ENCODE measurements at regions not wholly inside any gene's neighbourhood (a gene's known extent, or its start where the extent isn't known, plus 50 kb on each side); places are given as distances from the start of the nearest gene placed in this dataset.

DNA sequence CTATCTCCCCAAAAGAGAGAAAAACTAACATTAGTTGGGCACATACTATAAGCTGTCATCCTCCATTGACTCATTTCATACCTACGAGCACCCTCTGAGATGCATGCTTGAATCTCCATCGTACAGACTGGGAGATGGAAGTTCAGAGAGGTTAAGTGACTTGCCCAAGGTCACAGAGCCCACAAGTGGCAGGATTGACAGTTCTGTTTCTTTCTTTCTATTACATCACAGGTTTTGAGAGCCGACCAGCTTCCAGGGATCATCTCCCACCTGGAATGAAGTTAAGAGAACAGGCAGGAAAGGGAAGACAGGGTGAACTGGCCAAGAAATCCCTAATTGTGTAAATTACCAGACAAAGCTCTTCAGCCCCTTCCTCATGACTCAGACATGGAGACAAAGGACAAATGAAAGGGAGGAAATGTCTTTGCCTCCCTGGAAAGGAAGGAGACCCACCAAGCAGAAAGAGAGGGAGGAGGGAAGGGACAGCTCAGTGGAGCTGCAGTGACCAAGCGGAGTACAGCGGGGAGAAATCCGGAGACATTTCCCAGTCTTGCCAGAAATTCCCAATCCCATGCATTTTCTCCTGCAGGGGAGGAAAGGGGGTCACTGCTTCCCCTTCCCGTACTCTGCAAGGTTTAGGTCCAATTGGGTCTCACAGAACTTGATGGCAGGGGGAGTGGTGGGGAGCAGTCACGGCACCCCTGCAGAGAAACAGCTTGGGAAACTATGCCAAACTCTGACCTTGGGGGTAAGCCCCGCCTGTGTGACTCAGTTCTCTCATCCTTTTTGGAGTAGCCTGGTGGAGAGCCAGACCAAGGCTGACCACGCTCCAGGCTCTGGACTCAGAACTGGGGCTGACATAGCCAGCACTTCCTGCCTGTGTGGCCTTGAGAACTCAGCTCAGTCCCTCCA, 154.3 kb downstream of the ANKRD60 start:
- Histone ChIP-seq H3K27ac (no peak overlapping the region), H3K4me3 (no peak overlapping the region), H3K9me3 (no peaks in the 10 kb centered on the region), H3K4me1 (no peaks in the 10 kb centered on the region), H3K36me3 (no peaks in the 10 kb centered on the region), H3K27me3 (no peaks in the 10 kb centered on the region), H3K9ac (ENCODE audit: low read depth in 2 of 2, low read length in 2 of 2) (no peak overlapping the region)
- intact Hi-C loops (cut with DNase I), result no loop called here
- TF ChIP-seq, protein P1, sequence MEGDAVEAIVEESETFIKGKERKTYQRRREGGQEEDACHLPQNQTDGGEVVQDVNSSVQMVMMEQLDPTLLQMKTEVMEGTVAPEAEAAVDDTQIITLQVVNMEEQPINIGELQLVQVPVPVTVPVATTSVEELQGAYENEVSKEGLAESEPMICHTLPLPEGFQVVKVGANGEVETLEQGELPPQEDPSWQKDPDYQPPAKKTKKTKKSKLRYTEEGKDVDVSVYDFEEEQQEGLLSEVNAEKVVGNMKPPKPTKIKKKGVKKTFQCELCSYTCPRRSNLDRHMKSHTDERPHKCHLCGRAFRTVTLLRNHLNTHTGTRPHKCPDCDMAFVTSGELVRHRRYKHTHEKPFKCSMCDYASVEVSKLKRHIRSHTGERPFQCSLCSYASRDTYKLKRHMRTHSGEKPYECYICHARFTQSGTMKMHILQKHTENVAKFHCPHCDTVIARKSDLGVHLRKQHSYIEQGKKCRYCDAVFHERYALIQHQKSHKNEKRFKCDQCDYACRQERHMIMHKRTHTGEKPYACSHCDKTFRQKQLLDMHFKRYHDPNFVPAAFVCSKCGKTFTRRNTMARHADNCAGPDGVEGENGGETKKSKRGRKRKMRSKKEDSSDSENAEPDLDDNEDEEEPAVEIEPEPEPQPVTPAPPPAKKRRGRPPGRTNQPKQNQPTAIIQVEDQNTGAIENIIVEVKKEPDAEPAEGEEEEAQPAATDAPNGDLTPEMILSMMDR (IDR thresholded peaks at IDR 0.05), result no peak
- DNase-seq, result peak; percentile 26

DNA sequence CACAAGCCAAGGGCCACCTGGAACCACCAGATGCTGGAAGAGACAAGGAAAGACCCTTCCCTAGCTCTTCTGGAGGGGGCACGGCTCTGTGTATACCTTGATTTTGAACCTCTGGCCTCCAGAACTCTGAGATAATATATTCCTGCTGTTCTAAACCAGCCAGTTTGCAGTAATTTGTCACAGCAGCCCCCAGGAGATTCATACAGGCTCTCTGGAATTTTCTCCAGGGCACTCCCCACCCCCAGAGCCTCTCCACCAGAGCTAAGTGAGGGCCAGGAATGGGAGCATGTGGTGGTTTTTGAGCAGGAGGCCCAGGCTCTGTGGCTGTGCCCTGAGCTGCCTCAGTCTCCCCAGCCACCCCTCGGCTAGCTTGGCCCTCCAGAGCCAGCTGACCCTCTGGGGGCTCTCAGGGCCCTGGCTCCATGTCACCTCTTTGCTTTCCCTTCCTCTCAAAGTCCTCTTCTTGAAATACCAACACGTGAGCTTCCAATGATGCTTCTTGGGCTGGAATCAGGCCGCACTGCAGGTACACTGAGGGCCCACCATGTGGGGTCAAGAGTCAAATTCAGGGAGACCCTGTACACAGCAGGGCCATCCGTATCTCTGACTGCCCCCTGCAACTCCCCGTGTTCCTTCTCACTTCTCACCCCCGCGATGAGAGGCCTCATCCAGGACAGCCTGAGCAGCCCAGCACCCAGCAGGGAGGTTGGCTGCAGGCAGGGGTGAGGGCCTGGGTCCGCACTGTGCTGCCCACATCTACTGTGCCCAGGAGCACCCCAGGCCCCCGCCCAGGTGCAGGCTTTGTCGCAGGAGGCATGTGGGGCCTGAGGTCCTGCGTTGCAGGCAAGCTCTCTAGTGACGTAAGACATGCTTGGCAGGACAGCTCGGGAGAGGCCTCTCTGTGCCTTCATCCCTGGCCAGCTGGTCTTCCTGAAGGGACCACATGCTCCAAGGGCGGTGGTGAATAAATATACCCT, 155.5 kb downstream of the ANKRD60 start:
- DNase-seq, result peak; percentile 15
- H3K36me3 ChIP-seq, result no peaks in the 10 kb centered on the region
- no peak overlapping the region for H3K9ac ChIP-seq (ENCODE audit: low read depth in 2 of 2, low read length in 2 of 2)
- intact Hi-C loops (cut with DNase I), result no loop called here
- no peak overlapping the region for H3K4me3 ChIP-seq
- H3K9me3 ChIP-seq, result no peaks in the 10 kb centered on the region
- no peak overlapping the region for H3K27ac ChIP-seq
- TF ChIP-seq, protein P1 (IDR thresholded peaks at IDR 0.05), result no peak
- H3K4me1 ChIP-seq, result no peaks in the 10 kb centered on the region
- no peaks in the 10 kb centered on the region for H3K27me3 ChIP-seq

DNA sequence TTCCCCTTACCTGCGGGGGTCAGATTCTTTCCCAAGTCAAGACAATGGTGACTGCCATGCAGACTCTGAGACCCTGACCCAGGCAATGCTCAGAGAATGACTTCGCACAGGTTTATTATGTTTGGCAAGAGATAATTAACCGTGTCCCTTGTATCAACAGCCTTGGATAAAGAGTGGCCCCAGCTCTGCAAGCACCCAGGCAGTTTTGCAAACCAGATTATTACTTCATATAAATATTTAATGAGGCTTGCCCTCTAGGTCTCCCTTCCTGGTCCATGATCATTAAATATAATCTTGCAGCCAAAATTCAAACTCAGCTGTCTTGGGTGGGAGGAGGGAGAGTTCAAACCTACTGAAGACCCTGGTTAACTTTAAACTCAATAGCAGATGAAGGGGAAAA, 156.5 kb downstream of the ANKRD60 start:
- DNase-seq, result peak; percentile 11
- Histone ChIP-seq H3K27ac (no peak overlapping the region), H3K36me3 (no peaks in the 10 kb centered on the region), H3K27me3 (no peaks in the 10 kb centered on the region), H3K4me3 (no peak overlapping the region), H3K9ac (ENCODE audit: low read depth in 2 of 2, low read length in 2 of 2) (no peak overlapping the region), H3K4me1 (no peaks in the 10 kb centered on the region), H3K9me3 (no peaks in the 10 kb centered on the region)
- intact Hi-C loops (cut with DNase I), result no loop called here
- TF ChIP-seq, protein P1 (IDR thresholded peaks at IDR 0.05), result no peak

DNA sequence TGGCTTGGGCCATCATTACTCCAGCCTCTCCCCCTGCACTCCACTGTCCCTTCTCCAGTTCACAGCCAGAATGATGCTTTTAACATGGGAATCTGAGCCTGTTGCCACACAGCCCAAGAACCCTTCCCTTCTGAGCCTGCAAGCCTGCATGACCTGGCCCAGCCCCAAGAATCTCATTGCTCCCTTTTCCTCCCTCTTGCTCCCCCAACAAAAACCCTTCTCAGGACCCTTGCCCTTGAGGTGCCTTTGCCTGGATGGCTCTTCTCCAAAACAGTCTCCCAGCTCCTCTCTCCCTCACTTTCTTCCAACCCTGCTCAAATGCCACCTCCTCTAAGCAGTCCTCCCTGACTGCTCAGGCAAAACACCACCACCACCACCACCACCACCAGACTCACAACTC, 157.2 kb downstream of the ANKRD60 start:
- TF ChIP-seq, protein P1 (IDR thresholded peaks at IDR 0.05), result no peak
- intact Hi-C loops (cut with DNase I), result no loop called here
- DNase-seq, result peak; percentile 6

DNA sequence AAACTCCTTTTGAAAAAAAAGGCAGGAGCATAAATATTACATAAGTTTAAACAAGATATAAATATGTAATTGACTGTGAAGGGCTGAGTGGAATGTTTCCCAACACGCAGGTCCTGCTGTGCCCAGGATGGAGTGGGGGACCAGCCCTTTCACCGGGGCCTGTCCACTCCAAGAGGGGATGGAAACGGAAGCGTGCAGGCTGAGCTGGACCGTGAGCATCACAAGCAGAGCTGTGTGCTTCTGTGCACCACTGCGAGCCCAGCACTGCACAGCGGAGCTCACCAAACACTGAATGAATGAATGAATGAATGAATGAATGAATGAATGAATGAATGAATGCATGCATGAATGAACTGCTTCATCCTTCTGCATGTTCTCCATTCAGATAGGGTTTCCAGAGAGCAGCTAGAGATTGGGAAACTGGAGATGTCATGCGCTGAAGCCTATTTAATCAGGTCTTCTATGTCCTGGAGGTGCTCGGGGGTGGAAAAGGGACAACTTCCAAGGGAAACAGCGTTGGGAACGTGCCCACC, 157.7 kb downstream of the ANKRD60 start:
- H3K36me3 ChIP-seq, result no peaks in the 10 kb centered on the region
- H3K27ac ChIP-seq, result no peak overlapping the region
- TF ChIP-seq, protein P1 (IDR thresholded peaks at IDR 0.05), result no peak
- H3K9ac ChIP-seq (ENCODE audit: low read depth in 2 of 2, low read length in 2 of 2), result no peak overlapping the region
- no peaks in the 10 kb centered on the region for H3K9me3 ChIP-seq
- no peak overlapping the region for H3K4me3 ChIP-seq
- no peaks in the 10 kb centered on the region for H3K27me3 ChIP-seq
- intact Hi-C loops (cut with DNase I), result no loop called here
- H3K4me1 ChIP-seq, result no peaks in the 10 kb centered on the region
- peak; percentile 10 for DNase-seq

More for the DNA sequence above, 157.2 kb downstream of the ANKRD60 start:
- no peaks in the 10 kb centered on the region for H3K36me3 ChIP-seq
- no peak overlapping the region for H3K9ac ChIP-seq (ENCODE audit: low read depth in 2 of 2, low read length in 2 of 2)
- H3K4me1 ChIP-seq, result no peaks in the 10 kb centered on the region
- no peak overlapping the region for H3K27ac ChIP-seq
- no peak overlapping the region for H3K4me3 ChIP-seq
- no peaks in the 10 kb centered on the region for H3K9me3 ChIP-seq
- no peaks in the 10 kb centered on the region for H3K27me3 ChIP-seq
